ENCODE measurements at regions not wholly inside any gene's neighbourhood (a gene's known extent, or its start where the extent isn't known, plus 50 kb on each side); places are given as distances from the start of the nearest gene placed in this dataset.

DNA sequence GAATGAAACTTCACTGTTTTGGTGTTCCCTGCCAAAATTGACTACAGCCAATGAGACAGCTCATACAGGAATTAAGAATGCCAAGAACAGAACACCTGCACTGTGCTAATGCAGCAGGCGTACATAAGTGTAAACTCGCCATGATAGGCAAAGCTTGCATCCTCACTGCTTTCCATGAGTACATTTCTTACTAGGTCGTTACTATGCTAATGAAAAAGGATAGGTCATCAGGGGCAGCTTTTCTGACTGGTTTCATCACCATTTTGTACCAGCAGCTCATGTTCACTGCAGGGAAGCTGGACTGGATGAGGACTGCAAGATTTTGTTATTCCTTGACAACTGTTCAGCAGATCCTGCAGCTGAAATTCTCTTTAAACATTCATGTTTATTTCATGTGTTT lies 1383.8 kb downstream of the EFNB2 start:
- Histone ChIP-seq H3K9me3 (no peaks in the 10 kb centered on the region), H3K4me1 (no peaks in the 10 kb centered on the region), H3K27ac (no peak overlapping the region), H3K36me3 (no peaks in the 10 kb centered on the region), H3K27me3 (no peaks in the 10 kb centered on the region), H3K4me3 (no peak overlapping the region)
- intact Hi-C loops (cut with DNase I; ENCODE audit: low total_unique reads), result no loop called here
- DNase-seq, result no peak
- TF ChIP-seq, protein P1, sequence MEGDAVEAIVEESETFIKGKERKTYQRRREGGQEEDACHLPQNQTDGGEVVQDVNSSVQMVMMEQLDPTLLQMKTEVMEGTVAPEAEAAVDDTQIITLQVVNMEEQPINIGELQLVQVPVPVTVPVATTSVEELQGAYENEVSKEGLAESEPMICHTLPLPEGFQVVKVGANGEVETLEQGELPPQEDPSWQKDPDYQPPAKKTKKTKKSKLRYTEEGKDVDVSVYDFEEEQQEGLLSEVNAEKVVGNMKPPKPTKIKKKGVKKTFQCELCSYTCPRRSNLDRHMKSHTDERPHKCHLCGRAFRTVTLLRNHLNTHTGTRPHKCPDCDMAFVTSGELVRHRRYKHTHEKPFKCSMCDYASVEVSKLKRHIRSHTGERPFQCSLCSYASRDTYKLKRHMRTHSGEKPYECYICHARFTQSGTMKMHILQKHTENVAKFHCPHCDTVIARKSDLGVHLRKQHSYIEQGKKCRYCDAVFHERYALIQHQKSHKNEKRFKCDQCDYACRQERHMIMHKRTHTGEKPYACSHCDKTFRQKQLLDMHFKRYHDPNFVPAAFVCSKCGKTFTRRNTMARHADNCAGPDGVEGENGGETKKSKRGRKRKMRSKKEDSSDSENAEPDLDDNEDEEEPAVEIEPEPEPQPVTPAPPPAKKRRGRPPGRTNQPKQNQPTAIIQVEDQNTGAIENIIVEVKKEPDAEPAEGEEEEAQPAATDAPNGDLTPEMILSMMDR (IDR thresholded peaks at IDR 0.05), result no peak
- no peak for TF ChIP-seq POLR2A (IDR thresholded peaks at IDR 0.05)

DNA sequence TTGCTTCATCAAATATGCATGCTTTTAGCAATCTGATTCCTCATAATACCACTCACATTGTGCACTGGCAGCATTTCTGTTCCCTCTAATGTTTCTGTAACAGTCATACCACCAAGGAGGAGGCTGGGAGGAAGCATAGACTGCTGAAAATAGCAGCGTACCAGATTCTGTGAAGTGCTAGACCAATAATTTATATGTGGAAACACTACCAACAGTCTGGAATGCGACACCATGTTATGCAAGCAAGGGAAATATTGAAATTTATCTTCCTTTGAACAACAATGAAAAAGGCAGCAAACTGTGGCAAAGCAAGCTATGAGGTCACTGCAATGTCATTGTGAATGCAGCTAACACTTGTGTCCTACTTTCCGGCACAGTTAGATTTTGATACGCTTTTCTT lies 1388.0 kb downstream of the EFNB2 start:
- Histone ChIP-seq H3K36me3 (no peaks in the 10 kb centered on the region), H3K27me3 (no peaks in the 10 kb centered on the region), H3K4me3 (no peak overlapping the region), H3K4me1 (no peaks in the 10 kb centered on the region), H3K27ac (no peak overlapping the region), H3K9me3 (no peaks in the 10 kb centered on the region)
- no peak for DNase-seq
- TF ChIP-seq POLR2A (IDR thresholded peaks at IDR 0.05), result no peak
- TF ChIP-seq, protein P1 (IDR thresholded peaks at IDR 0.05), result no peak
- intact Hi-C loops (cut with DNase I; ENCODE audit: low total_unique reads), result no loop called here

DNA sequence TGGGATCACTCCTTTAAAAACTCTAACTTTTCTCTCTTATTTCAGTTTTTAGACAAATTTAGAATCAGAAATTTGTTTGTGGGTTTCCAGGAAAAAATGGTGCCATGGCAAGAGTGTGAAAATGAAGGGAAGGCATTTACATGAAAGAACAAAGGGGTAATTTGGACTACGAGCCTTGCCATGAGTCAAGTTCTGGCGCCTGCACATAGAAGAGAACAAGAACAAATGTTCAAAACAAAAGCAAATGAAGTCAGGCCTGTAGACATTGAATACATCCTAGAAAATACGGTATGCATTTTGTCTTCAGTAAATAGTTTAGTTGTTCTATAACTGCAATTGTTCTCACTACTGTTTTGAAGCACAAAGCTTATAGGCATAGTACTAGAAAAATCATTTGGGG lies 1390.5 kb downstream of the EFNB2 start:
- H3K9me3 ChIP-seq, result no peaks in the 10 kb centered on the region
- intact Hi-C loops (cut with DNase I; ENCODE audit: low total_unique reads), result no loop called here
- TF ChIP-seq, protein P1 (IDR thresholded peaks at IDR 0.05), result no peak
- no peak for TF ChIP-seq POLR2A (IDR thresholded peaks at IDR 0.05)
- H3K4me3 ChIP-seq, result no peak overlapping the region
- DNase-seq, result no peak
- no peak overlapping the region for H3K27ac ChIP-seq
- no peaks in the 10 kb centered on the region for H3K36me3 ChIP-seq
- H3K4me1 ChIP-seq, result no peaks in the 10 kb centered on the region
- no peaks in the 10 kb centered on the region for H3K27me3 ChIP-seq

DNA sequence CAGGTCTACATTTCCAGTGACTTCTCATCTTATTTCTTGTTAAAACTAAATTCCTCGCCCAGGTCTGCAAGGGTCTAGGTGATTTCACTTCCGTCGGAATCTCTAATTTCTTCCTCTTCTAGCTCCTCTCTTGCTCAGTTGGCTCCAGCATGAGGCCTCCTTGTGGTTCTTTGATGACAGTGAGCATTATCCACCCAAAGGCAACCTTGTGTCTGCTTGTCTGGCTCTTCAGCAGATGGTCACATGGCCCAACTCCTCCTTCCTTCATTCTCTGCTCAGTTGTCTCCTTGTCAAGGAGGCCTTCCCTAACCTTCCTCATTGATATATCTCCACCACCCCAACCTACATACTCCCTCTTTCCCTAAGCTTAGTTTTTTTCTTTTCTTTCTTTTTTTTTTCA lies 1391.4 kb downstream of the EFNB2 start:
- no peaks in the 10 kb centered on the region for H3K4me1 ChIP-seq

DNA sequence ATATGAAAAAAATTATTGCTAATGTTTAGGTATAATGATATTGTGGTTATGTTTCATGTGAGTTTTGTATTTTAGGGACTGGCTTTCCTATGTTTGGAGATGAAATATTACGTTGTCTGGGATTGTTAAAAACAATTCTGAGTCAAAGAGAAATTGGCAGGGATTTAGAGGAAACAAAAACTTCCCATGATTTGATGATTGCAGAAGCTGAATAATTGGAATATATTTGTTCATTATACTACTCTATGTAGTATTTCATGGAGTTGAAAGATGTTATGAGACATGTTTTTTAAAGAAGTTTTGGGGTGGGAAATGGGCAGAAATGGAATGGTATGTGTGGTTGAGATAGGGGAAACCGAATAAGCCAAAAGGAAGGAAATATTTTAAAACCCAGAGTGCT lies 1392.9 kb downstream of the EFNB2 start:
- TF ChIP-seq, protein P1 (IDR thresholded peaks at IDR 0.05), result no peak
- no peak for TF ChIP-seq POLR2A (IDR thresholded peaks at IDR 0.05)
- no peak for DNase-seq
- Histone ChIP-seq H3K27ac (no peak overlapping the region), H3K4me1 (no peaks in the 10 kb centered on the region), H3K4me3 (no peak overlapping the region), H3K27me3 (no peaks in the 10 kb centered on the region), H3K36me3 (no peaks in the 10 kb centered on the region), H3K9me3 (no peaks in the 10 kb centered on the region)
- intact Hi-C loops (cut with DNase I; ENCODE audit: low total_unique reads), result no loop called here

More for the DNA sequence above, 1391.4 kb downstream of the EFNB2 start:
- Histone ChIP-seq H3K27ac (no peak overlapping the region), H3K4me3 (no peak overlapping the region), H3K27me3 (no peaks in the 10 kb centered on the region), H3K36me3 (no peaks in the 10 kb centered on the region), H3K9me3 (no peaks in the 10 kb centered on the region)
- intact Hi-C loops (cut with DNase I; ENCODE audit: low total_unique reads), result no loop called here
- TF ChIP-seq POLR2A (IDR thresholded peaks at IDR 0.05), result no peak
- TF ChIP-seq, protein P1 (IDR thresholded peaks at IDR 0.05), result no peak
- no peak for DNase-seq
